Stimulated activated CD4-positive, alpha-beta T cell treated with anti-CD3 and anti-CD28 coated beads, Interleukin-1b, Interleukin-23, amount 100 ng/mL, for 4 hours (primary cell): ENCODE measurements at regions not wholly inside any gene's neighbourhood (a gene's known extent, or its start where the extent isn't known, plus 50 kb on each side); places are given as distances from the start of the nearest gene placed in this dataset.

Experiments
- DNase-seq, 2 donors: peaks; one replicate each; pipeline ENCODE4 v3.0.0-alpha.2; 2020; ENCODE audit warnings: low read depth in 2 of 2

DNA sequence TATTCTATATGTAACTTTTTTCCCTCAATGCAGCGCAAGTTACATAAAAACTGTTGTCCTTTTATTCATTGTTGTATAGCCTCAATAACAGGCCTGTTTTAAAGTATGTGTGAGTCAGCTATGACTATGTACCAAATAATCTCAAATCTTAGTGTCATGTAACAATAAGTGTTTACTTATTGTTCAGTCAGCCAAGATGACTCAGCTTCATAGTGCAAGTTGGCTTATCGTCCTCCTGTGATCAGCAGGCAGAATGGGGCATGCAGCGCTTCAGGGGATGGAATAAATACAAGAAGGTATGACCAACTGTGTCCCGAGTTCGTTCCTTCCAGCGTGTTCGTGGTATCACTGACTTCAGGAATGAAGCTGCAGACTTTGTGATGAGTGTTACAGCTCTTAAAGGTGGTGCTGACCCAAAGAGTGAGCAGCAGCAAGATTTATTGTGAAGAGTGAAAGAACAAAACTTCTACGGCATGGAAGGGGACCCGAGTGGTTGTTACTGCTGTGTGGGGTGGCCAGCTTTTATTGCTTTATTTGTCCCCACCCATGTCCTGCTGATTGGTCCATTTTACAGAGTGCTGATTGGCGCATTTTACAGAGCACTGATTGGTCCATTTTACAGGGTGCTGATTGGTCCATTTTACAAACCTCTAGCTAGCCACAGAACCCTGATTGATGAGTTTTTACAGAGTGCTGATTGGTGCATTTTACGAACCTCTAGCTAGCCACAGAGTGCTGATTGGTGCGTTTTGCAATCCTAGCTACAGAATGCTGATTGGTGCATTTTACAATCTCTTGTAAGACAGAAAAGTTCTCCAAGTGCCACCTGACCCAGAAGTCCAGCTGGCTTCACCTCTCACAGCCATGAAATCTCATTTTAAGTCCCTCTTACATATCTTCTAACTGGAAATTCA is 1016.0 kb downstream of the MCTP2 start:
- no peak for DNase-seq

DNA sequence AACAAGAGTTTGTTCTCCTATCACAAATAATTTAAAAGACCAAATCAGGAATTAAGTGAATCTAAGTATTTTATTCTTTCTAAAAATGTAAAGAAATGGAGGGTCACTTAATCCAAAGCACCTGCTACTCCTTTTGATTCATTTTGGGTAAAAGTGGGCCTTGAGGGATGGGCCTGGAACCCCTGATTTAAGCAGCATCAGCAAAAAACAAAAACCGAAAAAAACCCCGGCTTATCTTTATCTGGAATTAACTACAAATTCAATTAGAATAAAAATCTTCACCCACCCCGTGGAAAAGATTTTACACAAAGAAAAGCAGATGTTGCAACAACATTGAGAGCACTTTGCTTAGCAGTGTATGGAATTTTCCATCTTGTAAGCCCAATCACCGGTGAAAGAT is 1018.2 kb downstream of the MCTP2 start:
- no peak for DNase-seq

DNA sequence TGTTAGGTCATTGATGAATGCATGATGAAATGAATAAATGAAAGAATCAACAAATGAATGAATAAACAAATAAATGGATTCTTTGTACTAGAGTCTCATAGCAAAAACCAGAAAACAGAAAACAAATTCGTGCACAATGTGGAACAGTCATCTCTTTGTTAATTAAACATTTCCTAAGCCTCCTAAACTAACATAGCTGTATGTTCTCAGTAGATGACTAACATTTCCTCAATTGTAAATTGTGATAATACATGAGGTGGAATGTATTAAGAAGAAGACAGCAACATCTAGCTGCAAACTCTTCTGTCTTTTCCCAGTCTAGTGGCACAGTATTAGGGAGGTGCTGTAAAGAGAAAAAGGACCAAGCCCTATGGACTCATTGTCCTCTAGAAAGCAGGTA is 1021.0 kb downstream of the MCTP2 start:
- no peak for DNase-seq

DNA sequence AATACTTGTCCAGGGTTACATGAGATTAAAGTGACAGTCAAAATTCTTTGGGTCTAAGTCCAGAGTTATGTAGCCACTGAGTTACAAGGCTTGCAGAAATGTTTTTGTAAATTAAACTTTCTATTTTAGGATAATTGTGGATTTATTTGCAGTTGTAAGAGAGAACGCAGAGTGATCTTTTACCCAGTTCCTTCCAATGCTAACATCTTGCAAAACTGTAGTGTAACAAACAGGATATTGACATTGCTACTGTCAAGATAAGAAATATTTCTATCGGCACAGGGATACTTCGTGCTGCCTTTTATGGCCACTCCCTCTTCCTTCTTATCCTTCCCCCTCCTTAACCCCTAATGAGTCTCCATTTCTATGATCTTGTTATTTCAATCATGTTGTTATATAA is 1022.9 kb downstream of the MCTP2 start:
- no peak for DNase-seq

DNA sequence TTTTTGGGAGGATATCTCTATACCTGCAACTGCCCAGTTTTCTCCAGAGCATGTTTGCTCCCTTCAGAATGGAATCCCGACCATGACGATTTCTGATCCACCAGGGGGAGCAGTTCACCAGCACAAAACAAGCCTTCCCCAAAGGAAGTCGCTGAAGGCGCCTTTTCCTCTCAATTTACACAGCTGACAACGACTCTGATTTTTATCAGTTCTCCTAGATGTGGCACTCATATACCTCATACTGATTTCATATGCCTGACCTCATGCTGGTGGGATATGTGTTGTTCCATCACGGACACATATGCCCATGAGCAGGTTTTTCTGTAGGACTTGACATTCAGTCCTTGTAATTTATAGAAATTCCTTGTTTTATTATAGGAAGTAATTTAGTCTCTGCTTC is 1028.2 kb downstream of the MCTP2 start:
- peak; percentile 4 to 32 for DNase-seq

DNA sequence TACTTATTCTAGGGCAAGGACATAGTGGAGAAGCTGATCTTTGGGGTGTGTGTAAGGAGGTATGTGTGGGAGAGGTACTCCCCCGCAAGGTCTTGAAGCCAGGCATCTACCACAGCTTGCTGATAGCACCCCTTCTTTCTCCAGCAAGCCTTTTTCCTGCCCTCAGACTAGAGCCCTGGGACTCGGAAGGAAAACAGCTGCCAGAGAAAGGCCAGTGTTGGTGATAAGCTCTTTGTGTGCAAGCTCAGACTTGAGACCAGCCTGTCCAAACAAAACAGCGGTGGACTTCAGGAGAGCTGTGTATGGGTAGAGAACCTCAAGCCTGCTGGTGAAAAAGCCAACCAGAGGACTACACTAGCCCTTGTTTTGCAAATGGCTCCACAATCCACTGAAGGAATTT is 1028.6 kb downstream of the MCTP2 start:
- DNase-seq: no peak

DNA sequence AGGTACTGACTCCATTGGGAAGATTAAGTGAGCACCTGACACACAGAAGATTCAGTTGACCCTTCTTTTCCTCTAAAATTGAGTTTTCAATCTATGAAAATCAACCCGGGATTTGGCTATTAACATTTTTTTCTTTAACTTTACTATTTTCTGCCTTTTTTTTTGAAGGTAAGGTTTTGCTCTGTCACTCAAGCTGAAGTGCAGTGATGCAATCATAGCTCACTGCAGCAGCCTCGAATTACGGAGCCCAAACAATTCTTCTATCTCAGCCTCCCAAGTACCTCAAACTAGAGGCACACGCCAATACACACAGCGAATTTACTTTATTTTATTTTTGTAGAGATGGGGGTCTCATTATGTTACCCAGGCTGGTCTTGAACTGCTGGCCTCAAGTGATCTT is 1029.5 kb downstream of the MCTP2 start:
- no peak for DNase-seq

DNA sequence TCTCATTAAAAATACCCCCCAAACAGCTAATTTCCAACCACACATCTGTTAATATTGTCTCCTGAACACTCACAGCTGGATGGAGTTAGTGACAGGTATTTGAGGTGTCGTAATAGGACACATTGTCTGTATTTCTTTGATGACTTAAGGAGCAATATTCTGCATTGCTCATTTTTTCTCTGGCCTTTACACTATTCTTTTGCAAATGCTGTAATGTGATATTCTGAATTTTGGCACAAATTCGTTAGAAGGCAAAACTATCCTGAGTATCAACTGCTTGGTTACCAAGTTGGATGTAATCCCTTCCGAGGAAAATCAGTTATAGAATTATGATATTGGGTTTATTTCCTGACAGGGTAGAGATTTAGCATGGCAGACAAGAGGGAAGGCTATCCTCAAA is 1030.2 kb downstream of the MCTP2 start:
- no peak for DNase-seq

DNA sequence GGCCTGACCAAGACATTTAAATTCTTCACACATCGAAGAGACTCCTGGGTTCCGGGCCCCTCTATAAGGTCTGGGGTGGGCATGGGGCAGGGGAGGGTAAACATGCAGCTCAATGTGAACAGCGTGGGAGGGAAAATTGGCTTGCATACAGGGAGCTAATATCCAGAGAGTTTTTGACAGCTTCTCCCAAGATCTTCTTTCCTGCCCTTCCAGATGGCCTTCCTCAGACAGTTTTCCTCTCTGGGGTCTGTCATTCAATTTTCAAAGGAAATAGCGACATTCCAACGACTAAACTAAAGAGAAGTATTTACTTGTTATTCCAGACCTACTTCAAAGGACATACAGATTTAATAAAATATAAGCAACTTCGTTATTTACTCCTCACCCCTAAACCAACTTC is 1030.6 kb downstream of the MCTP2 start:
- DNase-seq: no peak

DNA sequence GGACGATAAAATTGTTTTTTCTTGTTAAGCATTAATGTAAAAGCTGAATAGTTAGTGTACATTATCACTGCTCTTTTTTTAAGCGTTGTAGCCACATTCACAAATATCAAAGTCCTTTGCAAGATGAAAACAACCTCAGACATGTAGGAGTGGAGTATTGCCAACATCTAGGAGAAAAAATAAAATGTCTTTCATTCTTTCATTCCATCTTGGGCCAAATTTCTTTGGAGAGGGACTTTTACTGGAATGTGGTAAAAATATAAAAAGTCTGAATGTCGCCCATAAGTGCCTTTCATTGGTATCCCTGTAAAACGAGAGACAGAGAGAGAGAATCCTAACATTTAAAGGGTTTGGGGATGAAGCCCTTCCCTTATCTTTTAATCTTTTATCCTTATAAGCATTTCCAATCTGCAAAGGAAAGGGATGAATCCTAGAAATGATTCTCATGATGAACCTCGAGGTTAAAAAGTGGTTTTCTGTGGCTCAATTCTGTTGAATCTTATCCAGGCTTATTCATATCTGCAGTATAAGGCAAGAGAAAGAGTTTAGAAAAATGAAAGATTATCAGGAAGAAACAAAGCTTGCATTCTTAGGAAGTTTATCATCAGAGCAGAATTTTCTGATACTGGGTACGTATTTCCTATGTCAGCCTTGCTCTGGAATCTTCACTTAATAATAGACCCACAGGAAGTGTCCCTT is 1031.7 kb downstream of the MCTP2 start:
- DNase-seq: no peak

DNA sequence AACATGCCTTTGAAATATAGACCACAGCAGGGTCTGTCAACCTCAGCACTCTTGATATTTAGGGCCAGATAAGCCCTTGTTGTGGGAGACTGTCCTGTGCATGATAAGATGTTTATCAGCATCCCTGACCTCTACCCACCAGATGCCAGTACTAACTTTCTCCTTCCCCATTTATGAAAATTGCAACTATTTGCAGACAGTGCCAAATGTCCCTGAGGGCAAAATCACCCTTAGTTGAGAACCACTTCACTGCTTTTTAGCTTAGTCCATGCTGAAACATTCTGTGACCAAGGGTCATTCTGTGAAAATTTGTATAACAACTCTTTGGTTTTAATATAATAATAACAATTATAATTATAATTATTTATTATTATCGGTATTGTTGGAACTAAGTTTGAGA is 1032.4 kb downstream of the MCTP2 start:
- no peak for DNase-seq

DNA sequence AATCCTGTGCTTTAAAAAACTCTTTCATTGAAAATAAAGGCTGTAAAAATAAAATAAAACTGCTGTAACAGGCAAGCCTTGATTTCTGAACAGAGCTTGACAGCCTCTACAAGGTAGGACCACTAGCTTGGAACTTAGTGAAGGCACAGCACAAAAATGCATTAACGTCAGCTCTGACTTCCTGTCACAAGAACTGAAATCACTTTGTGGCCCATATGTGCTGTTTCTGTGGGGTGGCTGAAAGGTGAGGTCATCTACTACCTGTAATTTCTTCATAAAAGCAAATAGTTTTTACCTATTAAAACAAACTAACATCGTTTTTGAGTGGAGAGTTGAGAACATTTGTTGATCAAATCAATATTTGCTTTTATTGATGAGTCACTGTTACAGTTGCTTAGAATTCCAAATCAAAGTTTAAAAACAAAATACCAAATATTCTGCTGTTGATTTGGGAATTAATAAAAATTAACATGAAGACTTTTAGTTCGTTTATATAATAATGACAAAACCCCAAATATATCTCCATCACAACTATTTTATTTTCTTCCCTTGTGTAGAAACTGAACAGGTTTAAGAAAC is 1034.1 kb downstream of the MCTP2 start:
- DNase-seq: no peak

DNA sequence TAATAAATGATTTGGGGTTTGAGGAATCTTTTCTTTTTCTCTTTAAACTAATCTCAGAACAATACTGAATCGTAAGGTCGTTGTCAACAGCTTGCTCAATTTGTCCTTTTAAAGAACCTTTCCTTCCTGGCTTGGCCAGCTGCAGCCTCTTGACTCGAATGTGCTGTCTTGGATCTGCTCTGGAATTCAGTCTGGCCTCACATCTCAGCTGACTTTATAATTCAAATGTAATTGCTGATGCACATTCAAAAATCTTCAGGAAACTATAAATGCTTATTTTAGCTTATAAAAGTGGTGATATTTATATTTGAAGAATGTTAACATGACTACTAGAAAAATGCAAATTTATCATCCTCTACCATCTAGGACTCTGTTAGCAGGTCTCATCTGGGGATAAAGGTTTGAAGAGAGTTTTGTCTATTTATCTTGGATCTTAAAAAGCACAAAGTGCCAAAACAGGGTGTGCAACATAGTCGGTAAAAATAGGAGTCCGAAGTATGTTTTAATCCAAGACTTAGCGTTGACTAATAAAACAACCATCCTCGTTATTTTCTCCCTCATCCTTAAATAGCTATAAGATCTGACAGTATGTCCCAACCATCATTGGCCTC is 1035.2 kb downstream of the MCTP2 start:
- no peak for DNase-seq

DNA sequence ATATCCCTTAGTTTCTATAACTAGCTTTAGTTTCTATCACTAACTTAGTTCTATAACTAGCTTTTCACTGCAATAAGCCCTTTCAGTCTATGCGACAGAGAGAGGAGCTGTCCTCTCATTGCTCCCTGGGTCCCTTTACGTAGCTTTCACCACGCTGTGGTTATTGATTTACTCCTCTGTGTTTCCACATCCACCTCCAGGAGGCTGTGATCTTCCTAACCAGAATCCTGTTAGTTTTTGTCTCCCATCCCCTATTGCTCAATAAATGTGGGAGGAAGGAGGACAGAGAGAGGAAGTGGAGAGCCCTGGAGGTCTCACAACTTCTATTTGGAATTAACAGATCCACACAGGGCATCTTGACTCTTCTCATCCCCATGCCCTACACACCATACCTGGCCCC is 1036.1 kb downstream of the MCTP2 start:
- DNase-seq: no peak

DNA sequence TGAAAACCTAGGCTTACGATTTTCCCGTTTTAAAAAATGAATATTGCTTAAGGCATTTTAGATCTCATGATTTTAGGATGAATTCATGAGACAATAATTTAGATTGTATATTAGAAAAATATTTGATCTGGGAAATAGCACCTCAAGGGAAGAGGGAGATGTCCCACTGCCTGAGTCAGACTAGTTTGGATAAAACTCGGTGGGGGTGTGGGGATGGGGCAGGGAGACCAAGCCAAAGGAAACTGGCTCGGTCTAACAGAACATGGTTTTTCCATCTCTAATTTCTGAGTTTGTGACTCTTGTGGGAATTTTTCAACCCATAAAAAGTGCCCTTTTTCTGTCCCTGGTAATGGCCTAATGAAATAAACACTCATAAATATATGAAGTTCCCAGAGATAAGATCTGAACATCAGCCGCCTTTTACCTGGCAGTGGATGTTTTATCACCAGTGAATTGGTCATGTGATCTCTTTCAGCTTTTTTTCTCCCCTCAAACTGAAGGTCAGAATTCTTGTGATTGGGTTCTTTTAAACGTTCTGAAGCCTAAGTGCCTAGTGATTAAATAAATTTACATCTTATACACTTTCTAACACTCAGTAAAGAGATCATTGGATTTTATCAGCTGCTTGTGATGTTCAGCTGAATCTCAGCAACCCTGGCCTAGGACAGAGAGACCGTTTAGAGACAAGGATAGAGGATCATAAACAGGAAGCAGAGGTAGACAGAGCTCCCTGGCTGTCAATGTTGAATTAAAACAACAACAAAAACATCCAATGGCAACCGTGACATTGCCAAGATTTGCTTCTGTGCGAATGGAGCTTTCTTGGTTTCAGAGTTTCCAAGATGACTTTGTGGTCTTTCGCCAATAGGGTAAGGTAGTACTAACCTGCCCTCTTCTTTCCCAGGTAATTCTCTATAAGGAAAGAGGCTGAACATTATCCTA is 1038.2 kb downstream of the MCTP2 start:
- no peak for DNase-seq

DNA sequence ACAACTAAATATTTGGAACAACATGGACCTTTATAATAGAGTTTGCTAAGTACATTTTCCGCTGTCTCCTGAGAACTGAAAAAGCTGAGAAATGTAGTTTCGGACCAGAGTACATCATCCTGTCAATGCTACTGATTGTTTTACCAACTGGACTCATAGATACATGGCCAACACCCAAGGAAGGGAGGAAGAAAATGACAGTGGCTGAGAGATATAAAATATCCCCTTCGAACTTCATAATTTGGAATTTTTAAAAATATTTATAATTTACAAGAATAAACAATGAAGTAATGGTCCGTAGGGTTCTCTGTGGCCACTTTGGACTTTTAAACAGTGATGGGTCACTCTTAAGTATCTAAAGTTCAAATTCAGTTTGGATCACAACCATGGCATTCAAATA is 1042.7 kb downstream of the MCTP2 start:
- no peak for DNase-seq

DNA sequence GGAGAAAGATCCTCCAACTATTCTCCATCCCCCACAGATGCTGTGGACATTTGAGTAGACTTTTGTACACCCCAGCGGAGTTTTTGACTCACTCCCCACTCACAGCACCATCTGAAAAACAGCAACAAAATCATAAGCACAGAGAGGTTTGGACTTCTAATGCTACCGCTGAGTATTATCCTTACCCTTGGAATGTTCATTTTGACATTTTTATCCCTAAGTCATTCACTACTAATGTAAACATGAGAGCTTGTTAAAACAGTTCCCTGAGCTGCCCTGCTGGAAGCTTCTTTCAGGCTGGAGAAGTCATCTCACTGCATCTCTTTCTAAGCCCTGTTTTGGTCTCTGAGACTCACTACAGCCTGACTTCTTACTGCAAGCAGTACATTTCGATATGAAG is 1045.9 kb downstream of the MCTP2 start:
- no peak for DNase-seq

DNA sequence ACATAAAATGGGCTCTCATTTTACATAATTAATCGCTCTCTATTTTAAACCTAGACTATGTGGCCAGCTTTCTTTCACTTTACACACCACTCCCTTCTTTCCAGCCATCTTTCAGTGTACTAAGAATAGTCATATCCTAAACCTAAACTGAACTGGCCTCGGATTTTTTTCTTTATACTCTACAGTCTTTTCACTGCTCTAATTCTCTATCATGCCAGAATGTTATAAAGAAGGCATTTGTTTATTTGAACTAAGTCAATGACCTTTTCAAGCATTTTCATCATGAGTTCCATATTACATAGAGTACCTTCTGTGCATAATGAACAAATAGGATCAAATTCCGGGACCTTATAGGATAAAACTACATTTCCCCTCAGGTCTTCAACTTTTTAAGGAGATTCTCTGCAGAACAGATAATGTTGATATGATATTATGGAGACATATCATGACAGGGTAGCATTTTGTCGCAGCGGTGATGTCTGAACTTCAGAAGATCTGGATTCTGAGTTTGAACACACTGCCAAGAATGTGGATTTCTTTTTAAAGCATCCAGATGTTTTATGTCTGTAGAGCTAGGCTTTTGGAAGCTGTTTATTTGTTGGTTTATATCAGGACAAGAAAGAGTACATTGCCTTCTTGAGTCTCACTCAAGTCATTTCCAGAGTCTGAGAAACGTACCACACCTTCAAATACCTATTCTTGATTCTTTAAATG is 1047.3 kb downstream of the MCTP2 start:
- DNase-seq: no peak

DNA sequence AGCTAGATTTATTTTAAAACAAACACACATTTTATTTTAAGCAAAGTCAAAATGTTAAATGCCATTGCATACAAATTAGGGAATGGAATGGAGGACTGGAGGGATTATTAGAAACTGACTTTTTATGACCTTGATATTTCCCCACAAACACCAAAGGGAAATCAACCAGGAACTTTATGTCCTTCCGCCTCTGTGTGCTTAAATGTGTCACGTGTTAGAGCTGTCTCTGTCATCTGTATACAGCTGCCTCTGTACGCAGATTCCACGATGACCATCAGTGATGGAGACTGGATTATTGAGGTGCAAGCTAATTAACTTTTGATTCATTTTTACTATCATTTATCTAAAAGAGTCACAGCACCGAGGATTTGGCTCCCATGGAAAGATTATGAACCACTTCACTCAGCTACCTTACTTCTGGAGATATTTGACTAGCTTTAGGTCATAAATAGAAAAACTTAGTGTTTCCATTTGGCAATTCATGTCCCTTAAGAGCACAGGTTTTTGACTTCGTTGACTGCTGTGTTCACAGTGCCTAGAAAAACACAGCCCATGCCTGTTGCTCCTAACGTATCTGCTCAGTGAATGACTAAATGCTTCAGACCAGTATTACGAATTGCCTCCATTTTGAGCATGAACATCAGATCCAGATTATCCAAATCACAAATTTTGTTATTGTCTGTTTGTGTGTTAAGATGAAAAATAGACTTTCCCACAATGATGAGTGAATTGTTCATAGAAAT is 1048.1 kb downstream of the MCTP2 start:
- no peak for DNase-seq

DNA sequence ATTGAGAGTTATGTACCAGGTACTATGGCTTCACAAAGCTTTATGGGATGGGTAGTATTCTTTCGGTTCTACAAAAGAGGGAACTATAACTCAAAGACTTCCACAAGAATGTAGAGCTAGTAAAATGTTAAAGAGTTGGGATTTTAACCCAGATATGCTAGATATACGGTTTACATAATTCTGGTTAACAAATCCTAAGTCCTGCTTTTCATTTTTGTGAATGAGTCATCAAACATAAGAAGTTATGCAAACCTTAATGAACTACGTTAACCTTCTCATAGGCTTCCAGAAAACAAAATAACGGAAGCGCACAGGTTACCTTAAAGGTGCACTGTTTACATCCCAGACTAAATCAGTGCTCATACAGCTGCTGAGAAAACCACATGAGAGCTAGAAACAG is 1049.3 kb downstream of the MCTP2 start:
- DNase-seq: no peak
